DMS79 (cell line): ENCODE measurements at regions not wholly inside any gene's neighbourhood (a gene's known extent, or its start where the extent isn't known, plus 50 kb on each side); places are given as distances from the start of the nearest gene placed in this dataset.
"Not testable (repeated sequence)": the region's sequence is repeated elsewhere in the genome, so short reads cannot be mapped to it uniquely, and the experiment has no call there.

Experiments
- DNase-seq: peaks from one replicate; lab custom pipeline; 2025; lab: John Stamatoyannopoulos, UW

DNA sequence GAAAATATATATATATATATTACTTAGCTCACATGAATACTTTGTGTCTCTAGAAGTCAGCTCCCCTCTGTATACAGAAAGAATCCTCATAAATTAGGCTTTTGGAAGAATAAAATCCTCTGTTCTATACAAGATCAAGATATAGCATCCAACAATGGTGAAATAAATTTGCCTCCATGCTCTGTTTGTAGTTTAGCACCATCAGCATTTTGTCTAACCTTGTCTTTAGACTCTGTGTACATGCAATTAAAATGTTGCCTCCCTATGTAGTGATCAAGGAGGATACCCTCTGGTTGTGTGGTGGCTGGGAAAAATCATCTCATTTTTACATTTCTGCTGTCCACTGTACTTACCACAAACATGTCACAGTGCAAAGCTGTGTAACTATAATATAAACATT, 189.7 kb downstream of the C7orf25 start:
- no peak for DNase-seq

DNA sequence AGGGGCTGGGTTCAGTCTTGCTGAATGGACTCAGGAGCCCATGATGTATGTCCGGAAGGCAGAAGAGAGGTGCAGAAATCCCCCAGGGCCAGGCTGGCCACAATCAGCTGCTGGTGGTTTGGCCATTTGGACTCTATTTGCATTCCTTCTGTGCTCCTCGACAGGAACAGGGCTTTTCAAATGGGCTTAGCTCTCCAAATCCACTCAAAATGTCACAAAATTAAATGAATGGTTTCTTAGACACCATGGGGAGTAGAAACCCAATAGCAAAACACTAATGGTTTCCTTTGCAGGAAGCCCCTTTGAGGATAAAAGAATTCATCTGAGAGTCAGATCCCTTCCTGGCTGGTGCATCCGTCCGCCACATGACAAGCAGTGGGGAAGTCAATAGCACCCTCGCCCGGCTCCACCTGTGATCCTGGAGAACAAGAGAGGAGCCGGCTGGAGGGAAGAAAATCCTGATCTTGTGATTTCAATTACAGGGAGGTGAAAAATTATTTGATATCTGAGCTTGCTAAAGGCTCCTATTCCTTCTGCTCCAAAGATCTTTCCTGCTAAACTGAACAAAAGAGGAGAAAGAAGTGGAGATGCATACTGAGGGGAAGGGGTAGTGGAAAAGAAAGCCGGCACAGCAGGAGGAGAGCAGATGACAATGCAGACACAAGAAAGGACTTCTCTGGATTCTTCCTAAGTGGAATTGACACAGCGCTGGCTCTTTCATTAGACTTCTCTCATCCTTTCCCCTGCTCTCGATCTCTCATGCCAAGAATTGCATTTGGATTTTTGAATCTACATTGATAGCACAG, 190.7 kb downstream of the C7orf25 start:
- no peak for DNase-seq

DNA sequence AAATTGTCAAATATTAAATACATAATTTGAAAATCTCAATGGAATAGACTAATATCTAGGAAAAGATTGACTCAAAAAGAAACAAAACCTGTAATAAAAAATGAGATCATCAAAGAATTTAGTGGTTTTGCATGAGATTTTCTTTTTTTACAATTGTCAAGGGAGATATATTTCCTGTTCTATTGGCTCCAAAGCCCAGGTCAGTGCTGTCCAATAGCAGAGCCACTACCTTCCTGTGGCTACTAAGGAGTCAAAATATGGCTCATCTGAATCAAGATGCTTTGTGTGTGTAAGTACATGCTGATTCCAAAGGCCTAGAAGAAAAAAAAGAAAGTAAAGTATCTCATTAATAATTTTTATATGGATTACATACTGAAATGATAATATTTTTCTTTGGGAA, 191.9 kb downstream of the C7orf25 start:
- DNase-seq, result no peak

DNA sequence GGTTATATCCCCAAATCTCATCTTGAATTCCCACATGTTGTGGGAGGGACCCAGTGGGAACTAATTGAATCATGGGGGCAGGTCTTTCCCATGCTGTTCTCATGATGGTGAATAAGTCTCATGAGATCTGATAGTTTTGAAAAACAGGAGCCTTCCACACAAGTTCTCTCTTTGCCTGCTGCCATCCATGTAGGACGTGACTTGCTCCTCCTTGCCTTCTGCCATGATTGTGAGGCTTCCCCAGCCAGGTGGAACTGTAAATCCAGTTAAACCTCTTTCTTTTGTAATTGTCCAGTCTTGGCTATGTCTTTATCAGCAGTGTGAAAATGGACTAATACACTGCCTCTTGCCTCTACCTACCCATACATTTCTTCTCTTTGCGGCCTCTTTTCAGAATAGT, 193.4 kb downstream of the C7orf25 start:
- DNase-seq, result not testable (repeated sequence)

DNA sequence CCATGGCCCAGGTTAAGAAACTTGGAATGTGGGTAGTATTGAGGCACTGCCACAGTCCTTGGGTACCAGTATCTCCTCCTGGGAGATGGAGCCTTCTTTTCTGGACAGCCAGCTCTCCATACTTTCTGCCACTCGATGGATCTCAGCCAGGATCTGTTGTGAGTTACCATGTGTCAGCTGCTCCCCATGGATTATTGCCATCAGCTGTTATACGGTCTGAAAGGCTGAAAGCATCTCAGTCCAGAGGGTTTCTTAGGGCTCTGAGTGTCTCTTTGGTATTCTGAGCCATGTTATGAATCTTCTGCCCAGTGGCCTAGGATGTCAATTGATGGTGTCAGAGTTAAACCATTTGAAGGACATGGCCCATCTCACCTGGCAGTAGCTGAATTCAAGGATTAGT, 197.5 kb downstream of the C7orf25 start:
- DNase-seq, result no peak

DNA sequence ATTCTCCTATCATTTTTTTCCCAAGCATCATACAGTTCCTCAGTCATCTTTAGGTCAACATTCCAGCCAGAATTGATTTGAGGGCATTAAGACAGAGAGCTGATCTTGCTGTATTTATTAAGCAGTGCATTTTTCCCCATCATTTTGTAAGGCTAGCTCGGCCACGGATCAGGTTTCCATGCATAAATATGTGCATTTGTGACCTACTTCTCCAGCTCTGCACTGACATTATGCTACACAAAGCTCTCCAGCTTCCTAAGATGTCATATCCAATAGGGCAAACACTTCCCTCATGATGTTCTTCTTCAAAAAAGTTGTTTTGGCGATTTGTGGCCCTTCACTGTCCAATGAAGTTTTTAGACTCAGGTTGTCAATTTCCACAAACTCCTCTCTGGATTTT, 202.6 kb downstream of the C7orf25 start:
- no peak for DNase-seq

DNA sequence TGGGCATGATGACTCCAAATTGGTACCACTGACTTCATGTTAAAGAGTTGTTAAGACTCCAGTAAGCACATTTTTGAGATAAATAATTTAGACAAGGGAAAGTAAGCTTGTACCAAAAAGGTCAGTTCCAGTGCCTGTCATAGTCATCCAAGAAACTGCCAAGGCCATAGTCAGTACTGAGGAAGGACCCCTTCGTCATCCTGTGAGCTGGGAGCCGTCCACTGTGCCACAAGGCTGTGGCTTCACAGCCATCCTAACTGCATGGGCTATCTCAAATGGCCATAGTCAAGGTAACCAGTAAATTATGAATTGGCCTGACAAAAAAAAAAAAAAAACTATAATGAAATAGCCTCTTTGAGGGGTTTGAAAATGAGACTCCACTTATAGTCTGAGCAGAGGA, 207.2 kb downstream of the C7orf25 start:
- DNase-seq, result no peak

DNA sequence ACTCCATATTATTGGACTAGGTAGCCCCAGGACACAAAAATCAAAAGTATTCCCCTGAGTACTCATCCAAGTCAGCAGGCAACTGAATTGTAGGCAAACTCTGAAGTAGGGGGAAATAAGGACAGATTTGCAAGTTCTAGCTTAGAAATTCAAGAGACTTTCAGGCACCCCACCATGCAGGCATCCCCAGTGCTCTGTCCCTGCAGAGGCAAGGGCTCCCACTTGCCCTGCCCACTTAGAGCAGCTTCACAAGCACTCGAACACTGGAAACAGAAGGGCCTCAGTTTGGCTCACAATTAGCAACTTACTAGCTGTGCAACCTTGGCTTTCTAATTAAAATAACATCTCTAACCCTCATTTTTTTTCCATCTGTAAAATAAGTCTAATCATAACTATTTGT, 209.2 kb downstream of the C7orf25 start:
- DNase-seq, result no peak

DNA sequence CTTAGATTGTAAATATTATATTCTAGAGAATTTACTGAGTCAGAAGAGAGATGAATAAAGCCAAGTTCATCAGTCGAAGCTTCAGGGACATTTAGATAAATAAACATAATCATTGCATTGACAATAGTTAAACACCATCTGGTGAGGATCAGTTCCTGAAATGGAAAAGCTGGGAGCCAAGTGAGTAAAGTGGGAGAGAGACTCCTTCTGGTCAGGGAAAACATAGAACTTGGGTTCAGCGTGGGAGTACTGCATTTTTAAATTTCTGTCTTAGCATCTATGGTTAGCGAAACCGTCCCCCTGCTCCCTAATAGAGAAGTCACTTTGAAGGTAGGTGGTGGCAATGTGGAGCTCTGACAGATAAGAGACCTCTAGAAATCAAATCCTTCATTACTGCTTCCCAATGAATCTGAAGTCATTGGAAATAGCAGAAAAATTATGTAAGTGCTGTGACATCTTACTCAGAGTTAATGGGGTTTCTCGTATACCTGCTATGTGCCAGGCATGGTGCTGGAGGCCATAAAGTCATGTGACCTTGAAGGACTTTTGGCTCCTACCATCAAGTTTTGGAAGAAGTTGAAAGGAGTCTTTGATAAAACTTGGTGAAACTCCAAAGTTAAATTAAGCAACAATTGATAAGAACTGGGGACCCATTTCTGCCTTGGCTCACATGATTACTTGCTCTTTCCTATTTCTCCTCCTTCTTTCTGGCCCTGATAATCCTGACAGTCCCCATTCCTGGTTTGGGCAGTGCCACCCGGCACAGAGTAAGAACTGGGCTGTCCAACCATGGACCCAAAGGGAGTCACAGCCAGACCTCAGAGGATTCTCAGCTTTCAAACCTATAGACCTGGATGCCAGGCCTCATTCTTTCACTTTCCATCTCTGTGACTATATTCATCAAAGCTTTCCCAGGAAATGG, 211.2 kb downstream of the C7orf25 start:
- no peak for DNase-seq

DNA sequence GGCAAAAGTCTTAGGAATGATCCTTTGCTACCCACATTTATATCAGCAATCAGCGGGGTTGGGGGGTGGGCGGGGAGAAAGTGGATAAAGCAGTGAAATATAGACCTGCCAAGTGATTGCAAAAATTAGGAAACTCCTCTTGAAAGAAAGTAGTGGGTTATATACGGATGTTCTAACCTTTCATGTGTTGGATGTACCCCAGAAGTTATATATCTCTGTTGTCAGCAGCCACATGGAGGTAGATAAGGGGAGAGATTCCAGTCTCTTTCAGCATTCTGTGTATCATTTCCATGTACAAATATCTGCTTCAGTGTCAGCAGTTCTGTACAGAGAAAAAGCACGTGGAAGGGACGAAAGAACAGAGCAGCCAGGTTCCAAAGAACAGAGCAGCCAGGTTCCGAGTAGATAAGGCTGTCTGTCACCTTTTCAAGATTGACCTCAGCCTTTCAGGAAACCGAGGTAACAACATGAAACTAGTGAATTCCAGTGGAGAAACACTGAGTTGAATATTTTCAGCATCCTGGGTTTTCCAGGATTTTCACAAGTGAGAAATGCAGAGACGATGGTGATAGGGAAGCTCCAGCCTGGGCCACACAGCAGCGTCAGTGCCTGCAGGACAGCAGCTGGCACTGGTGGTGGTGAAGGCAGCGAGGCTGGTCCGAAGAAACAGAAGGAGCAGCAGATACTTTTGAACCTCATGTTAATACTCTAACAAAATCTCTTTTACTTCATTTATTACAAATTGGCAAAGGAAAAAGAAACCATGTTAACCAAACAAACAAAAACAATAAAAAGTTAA, 212.3 kb downstream of the C7orf25 start:
- DNase-seq, result no peak

DNA sequence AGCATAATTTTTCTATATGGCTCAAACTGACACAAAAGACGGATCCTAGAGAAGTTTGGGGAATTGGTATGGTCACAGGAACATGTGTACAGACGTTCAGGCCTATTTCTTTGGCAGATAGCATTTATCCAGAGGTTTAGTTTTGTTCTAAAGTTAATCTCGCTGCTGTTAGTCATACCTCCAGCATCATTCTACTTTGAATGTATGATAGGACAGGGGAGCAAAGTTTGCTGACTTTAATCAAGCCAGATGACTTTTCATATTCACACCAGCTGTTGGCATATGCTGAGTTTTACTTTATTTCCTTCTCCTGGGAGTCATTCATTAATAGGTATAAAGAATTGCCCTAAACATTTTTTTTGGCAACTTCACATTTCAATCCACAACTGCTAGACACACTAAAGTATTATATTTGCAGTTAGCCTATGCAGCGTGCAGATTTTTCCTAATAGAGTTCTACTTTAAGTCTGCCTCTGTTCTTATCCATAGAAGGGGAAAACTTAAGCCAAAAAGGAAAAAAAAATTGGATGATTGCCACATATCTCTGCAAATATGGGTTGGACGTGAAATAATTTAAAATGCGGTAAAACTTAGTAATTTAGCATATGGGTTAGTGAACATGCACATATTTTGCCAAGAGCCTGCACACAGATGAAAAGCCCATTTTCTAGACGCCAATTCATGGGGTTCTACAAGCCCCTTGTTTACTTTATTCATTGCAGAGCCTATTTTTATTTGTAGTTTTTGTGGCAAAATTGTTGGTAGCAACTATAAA, 213.1 kb downstream of the C7orf25 start:
- no peak for DNase-seq

DNA sequence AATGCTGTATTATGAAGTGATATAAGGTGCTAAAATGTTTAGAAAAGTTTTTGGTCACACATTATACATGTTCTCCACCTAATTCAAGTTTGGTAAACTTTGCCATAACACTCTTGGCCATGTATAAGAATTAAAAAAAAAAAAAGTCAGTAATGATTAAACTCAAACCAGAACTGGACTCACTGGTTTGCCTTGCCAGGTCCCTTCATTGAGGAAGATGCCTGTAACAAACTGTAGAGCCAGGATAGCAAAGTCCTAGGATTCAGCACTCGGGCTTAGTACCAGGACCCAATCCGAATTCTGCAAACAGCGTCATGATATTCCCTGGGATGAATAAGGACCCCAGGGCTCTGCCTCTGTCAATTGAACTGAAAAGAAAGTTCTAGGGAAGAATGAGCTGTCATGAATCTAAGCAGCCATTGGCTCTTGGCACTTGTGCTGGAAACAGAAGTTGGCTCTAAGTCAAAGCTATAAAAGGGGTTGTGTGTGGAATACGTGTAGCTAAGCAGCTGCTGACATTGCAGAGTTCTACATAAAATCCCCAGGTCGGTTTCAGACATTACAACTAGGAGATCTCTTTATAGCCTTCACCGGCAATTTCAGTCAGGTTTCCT, 216.9 kb downstream of the C7orf25 start:
- no peak for DNase-seq

DNA sequence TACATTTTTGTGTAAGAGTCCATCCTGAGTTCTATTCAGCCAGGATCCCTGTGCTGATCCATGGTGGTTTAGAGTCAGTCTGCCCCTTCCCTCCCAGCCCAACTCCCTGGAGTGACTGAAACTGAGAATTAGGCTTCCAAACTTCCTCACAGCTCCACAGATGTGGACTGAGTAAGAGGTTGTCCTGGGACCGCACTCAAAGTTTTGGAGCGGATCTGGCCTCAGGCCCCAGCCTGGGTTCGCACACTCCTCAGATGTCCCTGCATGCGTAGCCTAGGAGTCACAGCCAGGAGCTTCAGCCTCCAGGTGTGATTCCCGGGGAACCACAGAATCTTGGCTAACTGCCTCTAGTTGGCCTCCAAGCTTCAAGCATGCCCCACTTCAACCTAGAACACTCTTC, 218.1 kb downstream of the C7orf25 start:
- no peak for DNase-seq

DNA sequence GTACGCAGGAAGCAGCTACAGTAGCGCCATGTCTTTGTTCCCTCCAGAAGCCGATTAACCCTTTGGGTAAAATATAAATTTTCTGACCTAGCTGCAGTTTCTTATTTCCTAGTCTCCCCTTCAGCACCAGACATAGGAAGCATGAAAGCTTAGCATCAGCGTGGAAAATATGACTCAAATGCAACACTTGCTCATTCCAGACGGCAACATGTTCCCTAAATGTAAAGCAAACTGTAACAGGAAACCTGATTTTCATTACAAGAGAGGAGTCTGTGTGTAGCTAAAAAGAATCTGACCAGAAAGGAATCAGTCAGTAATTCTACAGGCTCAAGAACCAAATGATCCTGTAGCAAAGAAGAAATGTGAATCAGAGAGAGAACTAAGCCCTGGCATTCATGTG, 219.2 kb downstream of the C7orf25 start:
- no peak for DNase-seq

DNA sequence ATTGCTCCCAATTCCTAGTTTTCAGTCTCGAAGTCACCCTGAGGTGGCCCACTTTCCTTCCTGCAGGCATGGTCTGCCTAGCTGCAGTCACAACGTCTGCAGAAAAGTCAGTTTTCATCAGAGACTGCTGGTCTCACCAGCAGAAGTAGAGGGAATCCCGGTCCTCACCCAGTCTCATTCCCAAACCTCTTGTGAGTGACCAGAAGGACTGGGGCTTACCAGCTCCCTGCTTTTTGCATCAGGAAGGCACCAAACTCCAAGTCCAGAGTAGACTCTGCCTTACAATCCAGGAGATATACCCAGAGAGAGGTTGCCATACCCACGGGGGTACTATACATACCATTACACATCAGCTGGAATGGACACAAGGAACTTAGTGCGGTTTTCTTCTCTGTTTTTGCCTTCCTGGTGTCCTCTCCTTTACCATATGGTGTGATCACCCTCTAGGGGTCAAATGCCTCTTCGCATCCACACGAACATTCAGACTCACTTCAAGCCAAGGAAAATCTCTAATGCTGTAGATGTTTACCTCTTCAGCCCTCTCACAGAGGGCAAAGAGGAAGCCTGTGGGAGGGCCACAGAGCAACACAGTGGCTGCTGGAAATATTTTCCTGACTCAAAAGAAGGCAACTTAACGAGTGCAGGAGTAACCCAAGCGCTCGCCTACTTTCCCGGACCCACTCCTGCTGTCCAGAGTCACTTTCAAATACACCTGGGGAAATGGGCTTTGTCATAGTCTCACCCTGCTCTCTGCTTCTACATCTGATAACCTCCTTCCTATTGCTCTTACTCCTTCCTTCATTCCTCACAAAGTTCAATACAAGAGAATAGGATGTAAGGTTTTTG, 220.9 kb downstream of the C7orf25 start:
- DNase-seq, result no peak

DNA sequence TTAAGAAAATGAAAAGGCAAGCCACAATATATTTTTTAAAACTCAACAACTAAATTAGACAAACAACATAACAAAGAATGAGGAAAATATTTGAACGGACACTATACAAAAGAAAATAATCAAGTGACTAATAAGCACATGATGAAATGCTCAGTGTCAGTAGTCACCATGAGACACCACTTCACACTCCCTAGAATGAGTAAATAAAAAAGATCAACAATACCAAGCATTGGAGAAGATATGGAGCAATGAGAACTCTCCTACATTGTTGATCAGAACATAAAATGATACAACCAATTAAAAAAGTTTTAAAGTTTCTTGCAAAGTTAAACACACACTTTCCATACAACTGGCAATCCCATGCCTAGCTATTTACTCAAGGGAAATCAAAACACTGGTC, 222.2 kb downstream of the C7orf25 start:
- DNase-seq, result no peak

DNA sequence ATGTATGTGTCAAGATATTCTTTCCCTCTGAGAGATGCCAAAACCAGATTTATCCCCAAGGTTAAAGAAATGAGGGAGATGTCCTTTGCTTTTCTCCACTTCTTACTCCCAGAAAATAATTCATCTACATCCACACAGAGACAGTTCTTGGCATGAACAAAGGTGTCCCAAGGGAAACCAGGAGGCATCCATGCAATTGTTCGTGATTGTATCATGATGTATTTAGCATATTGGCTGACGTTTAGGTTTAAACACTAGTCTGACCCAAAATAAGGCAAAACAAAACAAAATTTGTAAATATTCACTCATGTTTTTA, 223.9 kb downstream of the C7orf25 start:
- no peak for DNase-seq

DNA sequence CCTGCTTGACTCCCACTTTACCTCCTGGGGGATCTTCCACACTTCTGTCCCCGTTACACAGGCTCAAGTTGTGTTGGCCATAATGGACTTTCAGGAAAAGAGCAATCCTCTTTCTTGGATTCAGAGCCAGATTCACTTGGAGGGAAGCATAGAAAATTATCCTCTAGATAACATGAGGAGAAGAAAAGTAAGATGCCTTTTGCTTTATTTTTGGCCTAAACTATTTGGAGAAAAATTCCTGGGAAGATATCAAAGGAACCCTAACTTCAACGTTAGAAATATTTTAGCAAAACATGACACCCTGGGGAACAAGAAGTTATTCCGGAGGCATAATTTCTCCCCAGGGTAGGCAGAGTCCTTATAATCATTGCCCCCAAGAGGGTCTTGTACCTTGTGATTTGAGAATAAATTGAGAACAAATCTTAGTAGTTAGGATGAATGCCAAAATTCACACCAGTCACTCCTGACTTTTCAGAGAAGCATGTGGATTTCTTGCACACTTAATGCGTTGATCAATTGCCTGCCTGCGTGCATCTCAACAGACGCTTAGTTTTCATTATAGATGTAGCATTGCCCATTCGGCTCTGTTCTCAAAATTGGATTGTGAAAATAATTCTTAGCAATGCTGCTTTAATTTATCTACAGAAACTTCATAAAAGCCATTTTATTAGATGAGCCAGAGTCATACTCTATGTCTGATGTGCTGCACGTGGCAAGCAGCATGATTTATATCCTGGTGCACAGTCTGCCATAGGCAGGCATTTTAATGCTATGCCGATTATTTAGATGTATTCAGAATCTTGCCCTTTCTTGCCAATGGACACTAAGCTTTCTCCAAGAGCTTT, 224.4 kb downstream of the C7orf25 start:
- DNase-seq, result no peak

DNA sequence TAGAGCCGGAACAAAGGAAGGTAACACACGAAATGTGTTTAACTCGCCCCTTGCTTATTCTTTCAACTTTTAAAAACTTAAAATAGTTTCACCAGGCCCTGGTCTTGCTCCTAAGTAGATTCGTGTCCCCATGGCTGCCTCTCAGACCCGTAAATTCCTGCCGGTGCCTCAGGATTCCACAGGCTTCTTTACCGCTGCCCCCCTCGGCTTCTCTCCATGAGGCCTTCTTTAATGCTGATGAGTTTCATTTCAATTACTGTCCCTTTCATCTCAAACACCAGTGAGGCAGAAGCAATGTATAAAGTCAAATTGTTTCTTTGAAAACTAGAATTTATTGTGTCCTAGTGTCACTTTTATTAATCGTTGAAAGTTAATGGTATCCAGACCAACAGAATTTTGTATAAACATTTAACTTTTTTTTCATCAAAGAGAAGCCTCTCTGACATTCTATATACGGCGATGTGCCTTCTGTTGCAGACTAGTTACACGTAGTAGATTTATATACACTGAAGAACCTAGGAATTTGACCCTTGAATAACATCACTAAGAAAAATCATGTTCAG, 225.2 kb downstream of the C7orf25 start:
- no peak for DNase-seq
